ENCODE measurements at regions not wholly inside any gene's neighbourhood (a gene's known extent, or its start where the extent isn't known, plus 50 kb on each side); places are given as distances from the start of the nearest gene placed in this dataset.

DNA sequence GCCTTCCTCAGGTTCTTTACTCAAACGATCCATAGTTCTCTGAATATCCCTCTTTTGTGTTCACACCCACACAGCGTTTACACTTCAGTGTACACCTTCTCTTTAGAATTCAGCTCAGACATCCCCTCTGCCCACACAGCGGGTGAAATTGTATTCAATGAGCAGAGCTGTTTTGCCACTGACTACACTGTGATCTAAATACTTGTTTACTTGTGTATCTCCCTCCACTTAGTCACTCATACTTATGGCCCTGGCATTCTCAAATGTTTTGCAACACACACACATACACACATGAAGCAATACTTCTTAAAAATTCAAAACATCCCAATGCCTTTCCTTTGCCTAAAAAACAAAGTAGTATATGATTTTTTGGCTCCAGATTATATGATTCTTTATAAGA, 297.1 kb downstream of the TMX3 start:
- DNase-seq: no peak
- no peak overlapping the region for H3K27ac ChIP-seq
- no peaks in the 10 kb centered on the region for H3K4me1 ChIP-seq
- no peak overlapping the region for H3K4me3 ChIP-seq
- TF ChIP-seq EP300 (IDR thresholded peaks at IDR 0.05) (no peak), POLR2AphosphoS5 (IDR thresholded peaks at IDR 0.05) (no peak), POLR2A (IDR thresholded peaks at IDR 0.05) (no peak)
- TF ChIP-seq, protein P1, sequence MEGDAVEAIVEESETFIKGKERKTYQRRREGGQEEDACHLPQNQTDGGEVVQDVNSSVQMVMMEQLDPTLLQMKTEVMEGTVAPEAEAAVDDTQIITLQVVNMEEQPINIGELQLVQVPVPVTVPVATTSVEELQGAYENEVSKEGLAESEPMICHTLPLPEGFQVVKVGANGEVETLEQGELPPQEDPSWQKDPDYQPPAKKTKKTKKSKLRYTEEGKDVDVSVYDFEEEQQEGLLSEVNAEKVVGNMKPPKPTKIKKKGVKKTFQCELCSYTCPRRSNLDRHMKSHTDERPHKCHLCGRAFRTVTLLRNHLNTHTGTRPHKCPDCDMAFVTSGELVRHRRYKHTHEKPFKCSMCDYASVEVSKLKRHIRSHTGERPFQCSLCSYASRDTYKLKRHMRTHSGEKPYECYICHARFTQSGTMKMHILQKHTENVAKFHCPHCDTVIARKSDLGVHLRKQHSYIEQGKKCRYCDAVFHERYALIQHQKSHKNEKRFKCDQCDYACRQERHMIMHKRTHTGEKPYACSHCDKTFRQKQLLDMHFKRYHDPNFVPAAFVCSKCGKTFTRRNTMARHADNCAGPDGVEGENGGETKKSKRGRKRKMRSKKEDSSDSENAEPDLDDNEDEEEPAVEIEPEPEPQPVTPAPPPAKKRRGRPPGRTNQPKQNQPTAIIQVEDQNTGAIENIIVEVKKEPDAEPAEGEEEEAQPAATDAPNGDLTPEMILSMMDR (IDR thresholded peaks at IDR 0.05): no peak
- no peaks in the 10 kb centered on the region for H3K27me3 ChIP-seq
- no peaks in the 10 kb centered on the region for H3K36me3 ChIP-seq
- ATAC-seq (ENCODE audit: low FRiP score in 2 of 2): no peak
- no peaks in the 10 kb centered on the region for H3K9me3 ChIP-seq
- 67 to 73% methylated on average over 3 of the region's 3 CpGs for WGBS, 2 donors

DNA sequence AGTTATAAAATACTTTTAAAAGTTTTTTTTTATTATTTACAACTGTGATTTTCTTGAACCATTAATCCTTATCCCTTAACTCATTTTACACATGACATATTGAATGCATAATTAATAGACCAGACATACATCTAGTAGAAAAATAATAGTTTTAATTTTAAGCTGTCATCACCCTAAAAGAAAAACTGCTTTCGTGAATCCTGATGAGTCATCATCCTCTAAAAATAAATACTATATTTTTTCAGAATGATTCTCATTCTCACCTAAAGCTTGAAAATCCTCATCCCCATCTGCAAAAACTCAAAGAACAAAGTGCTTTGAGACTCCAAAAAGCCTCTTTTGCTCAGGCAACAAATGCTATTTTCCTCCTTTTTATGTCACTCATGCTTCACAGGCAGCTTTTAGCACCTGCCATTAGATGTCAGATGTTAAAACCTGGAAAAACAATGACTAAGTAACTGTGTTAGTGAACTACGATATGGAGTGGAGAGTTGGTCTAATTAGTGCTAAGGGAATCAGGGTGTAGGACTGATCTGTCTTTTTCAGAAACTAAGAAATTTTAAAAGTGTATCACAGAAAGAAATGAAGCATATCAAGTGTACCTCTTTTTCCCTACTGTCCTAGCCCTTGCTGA, 297.6 kb downstream of the TMX3 start:
- no peaks in the 10 kb centered on the region for H3K4me1 ChIP-seq
- no peak for ATAC-seq (ENCODE audit: low FRiP score in 2 of 2)
- DNase-seq: no peak

DNA sequence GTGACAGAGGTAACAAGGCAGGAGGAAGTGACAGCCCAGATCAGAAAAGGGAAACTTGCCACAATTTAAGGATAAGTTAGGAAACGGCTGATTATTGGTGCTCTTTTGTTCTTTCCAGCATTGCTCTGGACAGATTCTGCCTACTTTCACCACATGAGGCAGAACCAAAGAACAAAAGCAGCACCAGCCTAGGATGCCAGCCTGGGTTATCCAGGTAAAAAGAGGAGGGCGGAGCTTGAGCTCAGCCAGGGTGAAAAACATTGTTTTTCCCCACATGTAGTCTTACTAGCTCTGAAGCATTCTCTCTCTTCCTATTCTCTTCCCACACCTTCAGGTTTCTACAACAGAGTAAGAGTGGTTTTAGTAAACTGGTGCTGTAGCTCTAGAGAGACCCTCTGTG, 300.5 kb downstream of the TMX3 start:
- no peak for DNase-seq
- TF ChIP-seq EP300 (IDR thresholded peaks at IDR 0.05) (no peak), POLR2A (IDR thresholded peaks at IDR 0.05) (no peak), POLR2AphosphoS5 (IDR thresholded peaks at IDR 0.05) (no peak)
- TF ChIP-seq, protein P1 (IDR thresholded peaks at IDR 0.05): no peak
- H3K27me3 ChIP-seq: no peaks in the 10 kb centered on the region
- no peaks in the 10 kb centered on the region for H3K9me3 ChIP-seq
- no peak for ATAC-seq (ENCODE audit: low FRiP score in 2 of 2)
- H3K27ac ChIP-seq: no peak overlapping the region
- no peaks in the 10 kb centered on the region for H3K36me3 ChIP-seq
- 69 to 87% methylated on average over 2 of the region's 2 CpGs for WGBS, 2 donors
- no peak overlapping the region for H3K4me3 ChIP-seq
- H3K4me1 ChIP-seq: no peaks in the 10 kb centered on the region

More for the DNA sequence above, 297.6 kb downstream of the TMX3 start:
- Histone ChIP-seq H3K4me3 (no peak overlapping the region), H3K36me3 (no peaks in the 10 kb centered on the region), H3K27me3 (no peaks in the 10 kb centered on the region), H3K9me3 (no peaks in the 10 kb centered on the region), H3K27ac (no peak overlapping the region)
- TF ChIP-seq POLR2A (IDR thresholded peaks at IDR 0.05): no peak
- TF ChIP-seq, protein P1 (IDR thresholded peaks at IDR 0.05): no peak
- no peak for TF ChIP-seq EP300 (IDR thresholded peaks at IDR 0.05)
- no peak for TF ChIP-seq POLR2AphosphoS5 (IDR thresholded peaks at IDR 0.05)
- 55 to 56% methylated on average over 2 of the region's 2 CpGs for WGBS, 2 donors

DNA sequence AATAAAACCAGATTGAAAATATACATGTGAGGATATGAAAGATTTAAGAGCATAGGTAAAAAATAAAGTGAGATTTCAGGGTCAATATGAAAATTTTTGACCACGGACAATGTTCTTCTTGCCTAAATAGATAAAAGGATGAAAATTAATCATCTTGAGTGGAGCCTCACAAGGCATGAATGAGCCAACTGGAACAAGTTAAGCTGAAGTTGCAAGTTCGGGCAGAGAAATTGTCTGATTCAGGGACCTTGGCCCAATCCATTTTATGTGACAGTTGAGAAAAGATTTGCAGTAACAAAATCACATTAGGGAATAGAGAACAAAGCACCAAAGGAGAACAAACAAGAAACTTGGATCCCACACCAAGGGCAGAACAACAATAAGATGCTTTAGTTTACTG, 305.3 kb downstream of the TMX3 start:
- Histone ChIP-seq H3K9me3 (no peaks in the 10 kb centered on the region), H3K4me3 (no peak overlapping the region), H3K27ac (no peak overlapping the region), H3K36me3 (no peaks in the 10 kb centered on the region), H3K4me1 (no peaks in the 10 kb centered on the region), H3K27me3 (no peaks in the 10 kb centered on the region)
- 67 to 82% methylated on average over 2 of the region's 2 CpGs for WGBS, 2 donors
- DNase-seq (no peak), ATAC-seq (ENCODE audit: low FRiP score in 2 of 2) (no peak)
- TF ChIP-seq POLR2A (IDR thresholded peaks at IDR 0.05): no peak
- TF ChIP-seq POLR2AphosphoS5 (IDR thresholded peaks at IDR 0.05): no peak
- TF ChIP-seq, protein P1 (IDR thresholded peaks at IDR 0.05): no peak
- no peak for TF ChIP-seq EP300 (IDR thresholded peaks at IDR 0.05)

DNA sequence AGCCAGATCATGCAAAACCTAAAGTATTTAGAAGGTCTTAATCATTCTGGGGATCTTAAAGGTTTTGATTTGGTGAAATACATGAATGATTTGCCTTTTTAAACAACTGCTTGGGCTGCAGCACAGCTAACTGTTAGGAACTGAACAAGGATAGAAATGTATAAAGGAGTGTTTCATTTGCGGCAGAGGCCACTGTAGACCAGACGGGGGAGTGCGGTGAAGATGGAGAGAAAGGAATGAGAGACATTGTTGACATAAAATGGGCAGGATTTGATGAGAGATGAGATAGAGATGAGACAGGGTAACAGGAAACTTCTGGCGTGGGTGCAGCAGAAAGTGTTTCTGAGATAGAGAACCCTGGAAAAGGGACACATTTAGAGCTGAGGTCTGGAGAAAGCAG, 308.1 kb downstream of the TMX3 start:
- Histone ChIP-seq H3K36me3 (no peaks in the 10 kb centered on the region), H3K27me3 (no peaks in the 10 kb centered on the region), H3K4me3 (no peak overlapping the region), H3K27ac (no peak overlapping the region), H3K4me1 (no peaks in the 10 kb centered on the region), H3K9me3 (no peaks in the 10 kb centered on the region)
- TF ChIP-seq EP300 (IDR thresholded peaks at IDR 0.05) (no peak), POLR2AphosphoS5 (IDR thresholded peaks at IDR 0.05) (no peak)
- TF ChIP-seq, protein P1 (IDR thresholded peaks at IDR 0.05): no peak
- no peak for DNase-seq
- 59 to 68% methylated on average over 4 of the region's 4 CpGs for WGBS, 2 donors
- no peak for ATAC-seq (ENCODE audit: low FRiP score in 2 of 2)

Measured in upper lobe of left lung (tissue), 6 donors.